Prostate gland (tissue), 2 donors: ENCODE measurements at regions not wholly inside any gene's neighbourhood (a gene's known extent, or its start where the extent isn't known, plus 50 kb on each side); places are given as distances from the start of the nearest gene placed in this dataset.

Experiments
- POLR2AphosphoS5 ChIP-seq: sonication (generic); formaldehyde crosslinking; IDR thresholded peaks from one replicate; pipeline ENCODE4 v1.6.1; 2017; ENCODE audit warnings: antibody characterized with exemption
- TF ChIP-seq, protein P1 (sequence below), 4 experiments: fragments of 200-600 bp in 2 of 4; fragments of 450-650 bp in 2 of 4; sonication (generic) in 2 of 4; IDR thresholded peaks; 1 replicate in 3 of 4; 2 replicates in 1 of 4; pipeline ENCODE4 v1.5.1; 2016 to 2019; ENCODE audit warnings: antibody characterized with exemption in 4 of 4, mild to moderate bottlenecking in 2 of 4, moderate library complexity in 2 of 4

- TF ChIP-seq, protein P1, sequence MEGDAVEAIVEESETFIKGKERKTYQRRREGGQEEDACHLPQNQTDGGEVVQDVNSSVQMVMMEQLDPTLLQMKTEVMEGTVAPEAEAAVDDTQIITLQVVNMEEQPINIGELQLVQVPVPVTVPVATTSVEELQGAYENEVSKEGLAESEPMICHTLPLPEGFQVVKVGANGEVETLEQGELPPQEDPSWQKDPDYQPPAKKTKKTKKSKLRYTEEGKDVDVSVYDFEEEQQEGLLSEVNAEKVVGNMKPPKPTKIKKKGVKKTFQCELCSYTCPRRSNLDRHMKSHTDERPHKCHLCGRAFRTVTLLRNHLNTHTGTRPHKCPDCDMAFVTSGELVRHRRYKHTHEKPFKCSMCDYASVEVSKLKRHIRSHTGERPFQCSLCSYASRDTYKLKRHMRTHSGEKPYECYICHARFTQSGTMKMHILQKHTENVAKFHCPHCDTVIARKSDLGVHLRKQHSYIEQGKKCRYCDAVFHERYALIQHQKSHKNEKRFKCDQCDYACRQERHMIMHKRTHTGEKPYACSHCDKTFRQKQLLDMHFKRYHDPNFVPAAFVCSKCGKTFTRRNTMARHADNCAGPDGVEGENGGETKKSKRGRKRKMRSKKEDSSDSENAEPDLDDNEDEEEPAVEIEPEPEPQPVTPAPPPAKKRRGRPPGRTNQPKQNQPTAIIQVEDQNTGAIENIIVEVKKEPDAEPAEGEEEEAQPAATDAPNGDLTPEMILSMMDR (IDR thresholded peaks at IDR 0.05), result no peak
- no peak for TF ChIP-seq POLR2AphosphoS5
These were observed 111.7 kb upstream of the TNFSF4 start for GRCh38 chr1:173318788-173319187.
